Ectodermal cell (in vitro differentiated cells): ENCODE measurements at regions not wholly inside any gene's neighbourhood (a gene's known extent, or its start where the extent isn't known, plus 50 kb on each side); places are given as distances from the start of the nearest gene placed in this dataset.

Experiments
- H3K27ac ChIP-seq: 2 replicates; pipeline ENCODE4 v1.7.0; 2013; ENCODE audit warnings: mild to moderate bottlenecking, low read depth, low read length; ENCODE audit not compliant: insufficient read depth, poor library complexity, severe bottlenecking
- H3K27me3 ChIP-seq: 2 replicates; pipeline ENCODE4 v1.7.0; 2013; ENCODE audit warnings: mild to moderate bottlenecking, low read length; ENCODE audit not compliant: insufficient read depth, control insufficient read depth, poor library complexity, severe bottlenecking
- H3K36me3 ChIP-seq: one replicate; pipeline ENCODE4 v1.7.0; 2013; ENCODE audit warnings: low read length; ENCODE audit not compliant: control insufficient read depth, insufficient read depth
- H3K4me1 ChIP-seq: one replicate; pipeline ENCODE4 v1.7.0; 2013; ENCODE audit warnings: low read length; ENCODE audit not compliant: control insufficient read depth, insufficient read depth
- H3K4me3 ChIP-seq: 2 replicates; pipeline ENCODE4 v1.7.0; 2013; ENCODE audit warnings: low read depth, low read length, control low read depth; ENCODE audit not compliant: insufficient read depth
- H3K9me3 ChIP-seq: 2 replicates; pipeline ENCODE4 v1.7.0; 2013; ENCODE audit warnings: mild to moderate bottlenecking, low read length, moderate library complexity; ENCODE audit not compliant: control insufficient read depth
- WGBS, 2 experiments: methylation state at CpG; one replicate each; pipeline ENCODE4 v1.1.7; 2013; ENCODE audit warnings: missing lambda C conversion rate in 2 of 2; 5-methylcytosine and 5-hydroxymethylcytosine counted together

GRCh38 chr2:144890828-144891227 is 370.9 kb upstream of the ZEB2 start:
- H3K4me1 ChIP-seq: no peaks in the 10 kb centered on the region
- no peak overlapping the region for H3K4me3 ChIP-seq
- H3K27me3 ChIP-seq: no peaks in the 10 kb centered on the region
- H3K36me3 ChIP-seq: no peaks in the 10 kb centered on the region
- WGBS, 2 experiments: 77 to 90% methylated on average over 1 of the region's 1 CpG
- H3K9me3 ChIP-seq: no peaks in the 10 kb centered on the region
- no peak overlapping the region for H3K27ac ChIP-seq

- no peaks in the 10 kb centered on the region for H3K27me3 ChIP-seq
- no peaks in the 10 kb centered on the region for H3K9me3 ChIP-seq
- no peak overlapping the region for H3K4me3 ChIP-seq
- no peaks in the 10 kb centered on the region for H3K4me1 ChIP-seq
- H3K27ac ChIP-seq: no peak overlapping the region
- WGBS, 2 experiments: 90 to 100% methylated on average over 3 to 5 of the region's 5 CpGs
- H3K36me3 ChIP-seq: no peaks in the 10 kb centered on the region
These were observed 369.4 kb upstream of the ZEB2 start for GRCh38 chr2:144889348-144889747.

DNA sequence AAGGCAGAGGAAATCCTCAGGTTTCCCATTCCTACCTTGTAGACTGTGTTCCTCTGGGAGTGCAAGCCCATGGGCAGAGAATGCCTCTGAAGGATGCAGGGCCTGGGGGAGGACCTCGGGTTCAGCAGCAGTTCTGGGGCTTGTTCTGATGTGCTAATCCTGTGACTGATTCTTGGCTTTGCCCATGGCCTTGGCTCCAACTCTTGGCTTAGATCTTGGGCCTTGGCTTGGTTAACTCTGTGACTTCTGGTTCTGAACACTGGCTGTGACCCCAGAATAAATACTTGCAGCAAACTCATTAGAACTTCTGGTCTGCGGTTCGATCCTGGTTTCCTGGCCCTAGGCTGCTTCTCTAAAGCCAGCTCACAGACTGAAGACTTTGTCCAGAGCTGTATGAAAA is 366.9 kb upstream of the ZEB2 start:
- 81 to 84% methylated on average over 3 of the region's 3 CpGs for WGBS, 2 experiments
- Histone ChIP-seq H3K27ac (no peak overlapping the region), H3K36me3 (no peaks in the 10 kb centered on the region), H3K4me3 (no peak overlapping the region), H3K27me3 (no peaks in the 10 kb centered on the region), H3K9me3 (no peaks in the 10 kb centered on the region), H3K4me1 (no peaks in the 10 kb centered on the region)

DNA sequence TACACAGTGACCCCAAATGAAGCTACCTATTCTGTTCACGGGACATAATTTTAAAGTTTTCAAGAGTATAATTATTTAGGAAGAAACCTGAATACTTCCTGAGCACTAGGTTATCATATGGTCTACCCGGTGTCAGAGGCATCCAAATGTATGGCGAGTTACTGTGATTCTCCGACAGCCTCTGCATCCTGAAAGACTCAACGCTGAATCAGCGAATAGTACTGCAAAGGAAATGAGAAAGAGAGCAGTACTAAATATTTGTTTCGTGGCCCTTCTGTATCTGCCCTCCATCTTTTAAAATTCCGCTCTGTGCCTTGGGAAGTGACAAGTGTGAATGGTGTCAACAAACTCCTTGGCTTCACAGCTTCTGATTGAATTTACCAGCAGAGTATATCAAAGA is 358.0 kb upstream of the ZEB2 start:
- WGBS, 2 experiments: 92 to 96% methylated on average over 7 to 8 of the region's 8 CpGs
- no peaks in the 10 kb centered on the region for H3K27me3 ChIP-seq

DNA sequence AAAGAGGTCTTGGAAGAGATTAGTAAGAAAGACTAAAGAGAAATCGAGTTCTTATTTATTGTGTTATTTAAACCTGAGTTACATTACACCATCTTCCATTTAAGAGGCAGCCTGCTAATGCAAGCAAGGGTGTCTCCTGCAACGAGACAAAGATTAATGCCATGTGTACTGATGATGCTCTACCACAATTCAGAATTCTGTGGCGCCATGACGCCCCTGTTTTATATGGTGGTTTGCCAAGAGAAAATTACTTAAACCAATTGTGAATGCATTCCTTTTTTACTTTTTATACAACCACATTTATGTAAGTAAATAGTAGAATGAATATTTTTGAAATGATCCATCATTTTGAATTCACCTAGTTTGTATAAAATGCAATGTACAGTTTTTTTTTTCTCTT is 356.1 kb upstream of the ZEB2 start:
- no peaks in the 10 kb centered on the region for H3K9me3 ChIP-seq
- no peaks in the 10 kb centered on the region for H3K27me3 ChIP-seq
- no peak overlapping the region for H3K4me3 ChIP-seq
- no peaks in the 10 kb centered on the region for H3K36me3 ChIP-seq
- H3K27ac ChIP-seq: no peak overlapping the region
- H3K4me1 ChIP-seq: no peaks in the 10 kb centered on the region
- 90 to 95% methylated on average over 1 to 4 of the region's 4 CpGs for WGBS, 2 experiments

More for the DNA sequence above, 358.0 kb upstream of the ZEB2 start:
- Histone ChIP-seq H3K4me3 (no peak overlapping the region), H3K4me1 (no peaks in the 10 kb centered on the region), H3K27ac (no peak overlapping the region), H3K36me3 (no peaks in the 10 kb centered on the region), H3K9me3 (peaks cover 2% of the 10 kb centered on the region)

DNA sequence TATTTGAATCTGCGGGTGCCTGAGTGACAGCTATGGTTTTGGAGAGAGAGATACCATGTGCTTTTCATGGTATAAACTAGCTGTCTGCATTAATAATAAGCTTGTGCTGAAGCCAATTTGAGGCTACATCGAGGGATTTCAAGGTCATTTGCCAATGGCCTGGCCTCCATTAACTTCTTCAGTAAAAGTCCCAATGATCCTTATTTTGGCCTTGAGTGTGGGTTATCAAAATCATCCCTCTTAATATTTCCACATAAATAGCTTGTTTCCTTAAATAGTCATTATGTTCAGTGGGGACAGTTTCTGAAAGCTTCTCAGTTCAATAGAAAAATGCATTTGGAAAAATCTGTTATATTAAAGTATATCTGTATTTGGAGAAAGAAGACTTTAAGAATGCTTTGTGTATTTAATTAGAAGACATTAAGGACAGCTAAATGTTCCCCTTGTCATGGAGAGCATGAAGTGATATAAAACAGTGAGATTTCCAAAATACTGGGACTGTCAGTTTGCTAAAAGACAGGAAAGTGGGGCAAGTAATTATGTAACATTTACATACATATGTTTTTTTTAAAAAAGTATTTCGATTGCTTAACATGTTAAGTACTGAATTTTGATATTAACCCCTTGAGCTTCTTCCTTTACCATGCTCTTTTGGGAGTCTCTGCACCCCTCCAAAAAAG is 355.5 kb upstream of the ZEB2 start:
- Histone ChIP-seq H3K36me3 (no peaks in the 10 kb centered on the region), H3K27me3 (no peaks in the 10 kb centered on the region), H3K9me3 (no peaks in the 10 kb centered on the region), H3K4me3 (no peak overlapping the region), H3K27ac (no peak overlapping the region), H3K4me1 (no peaks in the 10 kb centered on the region)
- 96 to 97% methylated on average over 2 to 3 of the region's 3 CpGs for WGBS, 2 experiments

GRCh38 chr2:144865670-144866069 is 345.8 kb upstream of the ZEB2 start:
- H3K4me3 ChIP-seq: no peak overlapping the region
- no peaks in the 10 kb centered on the region for H3K9me3 ChIP-seq
- no peaks in the 10 kb centered on the region for H3K36me3 ChIP-seq
- no peaks in the 10 kb centered on the region for H3K27me3 ChIP-seq
- no peaks in the 10 kb centered on the region for H3K4me1 ChIP-seq
- no peak overlapping the region for H3K27ac ChIP-seq
- WGBS, 2 experiments: no CpG with 5 or more reads among the region's 1 CpG

DNA sequence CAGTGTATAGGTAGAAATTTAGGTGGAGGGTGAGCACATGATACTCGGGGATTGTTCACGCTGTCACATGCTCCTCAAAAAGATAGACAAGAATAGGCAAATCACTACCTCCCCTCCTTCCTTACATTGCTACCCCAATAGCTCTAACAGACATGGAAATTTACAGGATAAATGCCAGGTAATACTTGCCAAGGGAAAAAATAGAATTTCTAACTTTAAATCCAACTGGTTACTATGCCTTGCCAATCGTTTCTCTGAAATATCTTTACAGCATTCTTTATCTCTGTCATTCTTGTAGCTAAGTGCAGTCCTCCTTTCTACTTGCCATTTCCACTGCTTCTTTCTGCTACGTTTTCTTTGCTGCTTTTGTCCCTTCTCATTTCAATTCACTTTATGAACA is 339.8 kb upstream of the ZEB2 start:
- WGBS, 2 experiments: 89 to 93% methylated on average over 4 of the region's 4 CpGs
- H3K27ac ChIP-seq: no peak overlapping the region
- no peaks in the 10 kb centered on the region for H3K27me3 ChIP-seq
- no peaks in the 10 kb centered on the region for H3K9me3 ChIP-seq
- no peaks in the 10 kb centered on the region for H3K4me1 ChIP-seq
- H3K4me3 ChIP-seq: no peak overlapping the region
- no peaks in the 10 kb centered on the region for H3K36me3 ChIP-seq

DNA sequence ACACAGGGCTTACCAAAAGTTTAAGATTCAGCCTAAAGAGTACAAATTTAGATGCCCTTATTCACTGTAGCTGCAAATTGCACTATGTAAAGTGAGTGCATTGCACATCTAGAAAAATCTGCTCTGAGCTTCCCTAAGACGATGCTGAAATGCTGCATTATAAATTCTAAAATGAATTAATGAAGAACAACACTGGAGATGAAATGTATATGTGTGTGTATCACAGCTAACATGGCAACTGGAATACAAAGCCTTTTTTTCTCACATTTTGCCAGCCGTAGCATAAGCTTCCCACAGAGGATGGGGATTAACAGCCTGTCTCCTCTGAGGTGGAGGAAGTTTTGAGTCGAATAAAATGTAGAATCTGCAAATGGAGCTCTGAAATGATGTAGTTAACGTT is 338.3 kb upstream of the ZEB2 start:
- WGBS, 2 experiments: 91 to 93% methylated on average over 4 of the region's 4 CpGs
- no peaks in the 10 kb centered on the region for H3K9me3 ChIP-seq
- H3K4me1 ChIP-seq: no peaks in the 10 kb centered on the region

DNA sequence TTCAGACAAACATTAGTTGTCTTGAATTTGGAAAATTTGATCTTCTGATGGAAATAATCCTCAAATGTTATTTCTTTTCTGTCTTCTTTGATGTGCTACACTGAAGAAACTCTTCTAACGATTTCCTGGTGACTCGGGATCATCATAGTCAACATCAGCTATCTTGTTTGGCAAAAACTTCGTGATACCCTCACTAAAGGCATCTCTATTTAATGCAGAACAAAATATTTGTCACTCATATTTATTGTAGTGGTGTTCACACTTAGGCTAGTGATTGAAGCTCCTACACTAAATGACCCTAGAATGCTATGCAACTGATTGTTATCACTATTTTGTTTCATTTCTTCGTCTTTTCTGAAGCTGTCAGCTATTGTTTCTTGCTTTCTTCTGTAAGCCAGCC is 334.7 kb upstream of the ZEB2 start:
- Histone ChIP-seq H3K27ac (no peak overlapping the region), H3K36me3 (no peaks in the 10 kb centered on the region), H3K4me1 (peaks cover 7% of the 10 kb centered on the region), H3K4me3 (no peak overlapping the region), H3K27me3 (no peaks in the 10 kb centered on the region), H3K9me3 (no peaks in the 10 kb centered on the region)
- 95 to 99% methylated on average over 4 of the region's 4 CpGs for whole genome bisulfite sequencing, 2 experiments

More for the DNA sequence above, 338.3 kb upstream of the ZEB2 start:
- H3K27ac ChIP-seq: no peak overlapping the region
- no peak overlapping the region for H3K4me3 ChIP-seq
- H3K36me3 ChIP-seq: no peaks in the 10 kb centered on the region
- no peaks in the 10 kb centered on the region for H3K27me3 ChIP-seq

DNA sequence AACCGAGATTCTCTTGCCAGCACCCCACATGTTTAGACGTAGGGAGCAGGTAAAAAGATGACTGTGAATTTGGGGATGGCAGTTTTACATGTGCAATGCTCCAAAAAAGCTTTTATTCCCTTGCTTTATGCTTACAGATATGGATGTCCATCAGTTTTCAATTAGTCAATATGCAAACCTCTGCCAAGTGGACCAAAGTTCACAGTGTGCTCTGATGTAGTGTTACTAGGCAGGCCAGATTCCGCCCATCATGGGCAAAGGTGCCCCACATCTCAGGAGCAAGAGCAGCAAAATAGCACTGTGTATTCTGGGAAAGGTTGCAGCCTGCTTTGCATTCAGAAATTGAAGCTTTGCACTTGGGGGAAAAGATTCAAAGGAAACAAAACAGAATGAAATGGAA is 329.7 kb upstream of the ZEB2 start:
- H3K4me1 ChIP-seq: peaks cover 7% of the 10 kb centered on the region
- WGBS, 2 experiments: 85 to 97% methylated on average over 3 of the region's 3 CpGs
- H3K9me3 ChIP-seq: no peaks in the 10 kb centered on the region
- no peak overlapping the region for H3K27ac ChIP-seq
- H3K4me3 ChIP-seq: no peak overlapping the region
- H3K36me3 ChIP-seq: no peaks in the 10 kb centered on the region
- H3K27me3 ChIP-seq: no peaks in the 10 kb centered on the region
